HUES64 (cell line): ENCODE measurements at regions not wholly inside any gene's neighbourhood (a gene's known extent, or its start where the extent isn't known, plus 50 kb on each side); places are given as distances from the start of the nearest gene placed in this dataset.
"Not testable (repeated sequence)": the region's sequence is repeated elsewhere in the genome, so short reads cannot be mapped to it uniquely, and the experiment has no call there.

Experiments used
- H3K27ac ChIP-seq: 2 replicates; pipeline ENCODE4 v1.7.0; 2013; ENCODE audit warnings: low read depth, low read length, inconsistent platforms
- H3K27me3 ChIP-seq: 2 replicates; pipeline ENCODE4 v1.6.1; 2013; ENCODE audit warnings: mild to moderate bottlenecking, low read length; ENCODE audit not compliant: insufficient read depth
- H3K36me3 ChIP-seq: 2 replicates; pipeline ENCODE4 v1.6.1; 2013; ENCODE audit warnings: mild to moderate bottlenecking, low read length; ENCODE audit not compliant: insufficient read depth
- H3K4me1 ChIP-seq: 2 replicates; pipeline ENCODE4 v1.6.1; 2013; ENCODE audit warnings: mild to moderate bottlenecking, low read length, moderate library complexity; ENCODE audit not compliant: insufficient read depth
- H3K4me3 ChIP-seq: 2 replicates; pipeline ENCODE4 v1.5.1; 2013; ENCODE audit warnings: mild to moderate bottlenecking, low read length, moderate library complexity
- H3K9ac ChIP-seq: 2 replicates; pipeline ENCODE4 v1.6.1; 2013; ENCODE audit warnings: mild to moderate bottlenecking, low read depth, low read length
- H3K9me3 ChIP-seq: 2 replicates; pipeline ENCODE4 v1.6.1; 2013; ENCODE audit warnings: low read depth, low read length; ENCODE audit not compliant: insufficient read depth
- WGBS: fragments of 150-250, 120-280 bp; methylation state at CpG from one replicate; pipeline ENCODE4 v1.1.7; 2013; ENCODE audit warnings: missing lambda C conversion rate; 5-methylcytosine and 5-hydroxymethylcytosine counted together

- Histone ChIP-seq H3K9ac (no peak overlapping the region), H3K27ac (no peak overlapping the region), H3K4me1 (peaks cover 15% of the 10 kb centered on the region), H3K36me3 (no peaks in the 10 kb centered on the region), H3K4me3 (no peak overlapping the region), H3K27me3 (no peaks in the 10 kb centered on the region), H3K9me3 (no peaks in the 10 kb centered on the region)
- 93% methylated on average over 3 of the region's 3 CpGs for WGBS
These were observed 145.1 kb upstream of the NYAP2 start for GRCh38 chr2:225254363-225254762.

GRCh38 chr2:225244933-225245332 is 154.6 kb upstream of the NYAP2 start:
- WGBS, result 88% methylated on average over 3 of the region's 4 CpGs

GRCh38 chr2:225236769-225237323 is 162.7 kb upstream of the NYAP2 start:
- H3K4me1 ChIP-seq, result no peaks in the 10 kb centered on the region
- H3K4me3 ChIP-seq, result no peak overlapping the region
- H3K27ac ChIP-seq, result no peak overlapping the region
- H3K36me3 ChIP-seq, result no peaks in the 10 kb centered on the region
- no peaks in the 10 kb centered on the region for H3K27me3 ChIP-seq
- WGBS, result 96% methylated on average over 4 of the region's 4 CpGs
- H3K9ac ChIP-seq, result no peak overlapping the region
- H3K9me3 ChIP-seq, result no peaks in the 10 kb centered on the region

More at GRCh38 chr2:225244933-225245332, 154.6 kb upstream of the NYAP2 start:
- no peak overlapping the region for H3K27ac ChIP-seq
- H3K27me3 ChIP-seq, result no peaks in the 10 kb centered on the region
- no peaks in the 10 kb centered on the region for H3K4me1 ChIP-seq
- no peak overlapping the region for H3K4me3 ChIP-seq
- no peaks in the 10 kb centered on the region for H3K36me3 ChIP-seq
- H3K9me3 ChIP-seq, result no peaks in the 10 kb centered on the region
- no peak overlapping the region for H3K9ac ChIP-seq

GRCh38 chr2:225233234-225233633 is 166.3 kb upstream of the NYAP2 start:
- no peak overlapping the region for H3K4me3 ChIP-seq
- no peak overlapping the region for H3K9ac ChIP-seq
- no peaks in the 10 kb centered on the region for H3K9me3 ChIP-seq
- no peaks in the 10 kb centered on the region for H3K4me1 ChIP-seq
- no peak overlapping the region for H3K27ac ChIP-seq
- no peaks in the 10 kb centered on the region for H3K36me3 ChIP-seq
- WGBS, result 91% methylated on average over 4 of the region's 4 CpGs
- H3K27me3 ChIP-seq, result no peaks in the 10 kb centered on the region

GRCh38 chr2:225231900-225232299 is 167.6 kb upstream of the NYAP2 start:
- Histone ChIP-seq H3K9me3 (no peaks in the 10 kb centered on the region), H3K4me1 (no peaks in the 10 kb centered on the region), H3K9ac (no peak overlapping the region), H3K27ac (no peak overlapping the region), H3K27me3 (no peaks in the 10 kb centered on the region), H3K36me3 (no peaks in the 10 kb centered on the region), H3K4me3 (no peak overlapping the region)
- 94% methylated on average over 6 of the region's 6 CpGs for WGBS

- H3K27me3 ChIP-seq, H3K9ac ChIP-seq, H3K9me3 ChIP-seq, H3K4me1 ChIP-seq, H3K27ac ChIP-seq, H3K36me3 ChIP-seq, H3K4me3 ChIP-seq: not testable (repeated sequence)
- 95% methylated on average over 30 of the region's 31 CpGs for WGBS
These were observed 170.2 kb upstream of the NYAP2 start for GRCh38 chr2:225229346-225229745.

- Histone ChIP-seq H3K27ac (no peak overlapping the region), H3K36me3 (no peaks in the 10 kb centered on the region), H3K4me1 (no peaks in the 10 kb centered on the region), H3K9ac (no peak overlapping the region), H3K9me3 (no peaks in the 10 kb centered on the region), H3K27me3 (no peaks in the 10 kb centered on the region), H3K4me3 (no peak overlapping the region)
- 98% methylated on average over 3 of the region's 4 CpGs for WGBS
These were observed 173.1 kb upstream of the NYAP2 start for GRCh38 chr2:225226441-225226840.

- no peak overlapping the region for H3K9ac ChIP-seq
- H3K27ac ChIP-seq, result no peak overlapping the region
- H3K9me3 ChIP-seq, result no peaks in the 10 kb centered on the region
- no peak overlapping the region for H3K4me3 ChIP-seq
- H3K36me3 ChIP-seq, result no peaks in the 10 kb centered on the region
- H3K27me3 ChIP-seq, result no peaks in the 10 kb centered on the region
- no peaks in the 10 kb centered on the region for H3K4me1 ChIP-seq
These were observed 176.2 kb upstream of the NYAP2 start for GRCh38 chr2:225223301-225223700.

- Histone ChIP-seq H3K27ac (no peak overlapping the region), H3K27me3 (no peaks in the 10 kb centered on the region), H3K9me3 (no peaks in the 10 kb centered on the region), H3K36me3 (no peaks in the 10 kb centered on the region), H3K4me3 (no peak overlapping the region), H3K9ac (no peak overlapping the region), H3K4me1 (no peaks in the 10 kb centered on the region; the same call in 1 of the 2 replicates)
- 36% methylated on average over 1 of the region's 3 CpGs for WGBS
These were observed 165.2 kb upstream of the DOCK10 start for GRCh38 chr2:225207471-225207870.

GRCh38 chr2:225207043-225207442 is 164.8 kb upstream of the DOCK10 start:
- no peak overlapping the region for H3K27ac ChIP-seq
- no peaks in the 10 kb centered on the region for H3K27me3 ChIP-seq
- H3K4me3 ChIP-seq, result no peak overlapping the region
- WGBS, result no CpG with 5 or more reads among the region's 1 CpG
- H3K9ac ChIP-seq, result no peak overlapping the region
- H3K4me1 ChIP-seq, result no peaks in the 10 kb centered on the region; the same call in 1 of the 2 replicates
- H3K36me3 ChIP-seq, result no peaks in the 10 kb centered on the region
- H3K9me3 ChIP-seq, result no peaks in the 10 kb centered on the region

- no CpG with 5 or more reads among the region's 1 CpG for WGBS
- Histone ChIP-seq H3K36me3 (no peaks in the 10 kb centered on the region), H3K4me3 (no peak overlapping the region), H3K9ac (no peak overlapping the region), H3K27me3 (no peaks in the 10 kb centered on the region), H3K4me1 (no peaks in the 10 kb centered on the region), H3K27ac (no peak overlapping the region), H3K9me3 (no peaks in the 10 kb centered on the region)
These were observed 154.3 kb upstream of the DOCK10 start for GRCh38 chr2:225196579-225196978.

GRCh38 chr2:225192869-225193268 is 150.6 kb upstream of the DOCK10 start:
- Histone ChIP-seq H3K36me3 (no peaks in the 10 kb centered on the region), H3K9me3 (no peaks in the 10 kb centered on the region), H3K27ac (no peak overlapping the region), H3K4me1 (no peaks in the 10 kb centered on the region), H3K9ac (no peak overlapping the region), H3K4me3 (no peak overlapping the region), H3K27me3 (no peaks in the 10 kb centered on the region)
- 94% methylated on average over 3 of the region's 3 CpGs for whole genome bisulfite sequencing
